KMS-11 (cell line): ENCODE measurements at regions not wholly inside any gene's neighbourhood (a gene's known extent, or its start where the extent isn't known, plus 50 kb on each side); places are given as distances from the start of the nearest gene placed in this dataset.
"Not testable (repeated sequence)": the region's sequence is repeated elsewhere in the genome, so short reads cannot be mapped to it uniquely, and the experiment has no call there.

Source experiments
- H2AFZ ChIP-seq: fragments of 200-600 bp; sonication (generic); 2 replicates; pipeline ENCODE4 v1.6.1; 2016; ENCODE audit warnings: antibody characterized with exemption, mixed run types, low read depth
- H3K27ac ChIP-seq: fragments of 200-600 bp; sonication (generic); 2 replicates; pipeline ENCODE4 v1.6.1; 2016; ENCODE audit warnings: mild to moderate bottlenecking, mixed run types
- H3K27me3 ChIP-seq: fragments of 200-600 bp; sonication (generic); 2 replicates; pipeline ENCODE4 v1.6.1; 2017; ENCODE audit warnings: mild to moderate bottlenecking, low read depth, mixed run types, moderate library complexity; ENCODE audit not compliant: insufficient read depth
- H3K36me3 ChIP-seq: fragments of 200-600 bp; sonication (generic); 2 replicates; pipeline ENCODE4 v1.6.1; 2017; ENCODE audit warnings: mild to moderate bottlenecking, mixed run types; ENCODE audit not compliant: insufficient read depth
- H3K4me1 ChIP-seq: fragments of 200-600 bp; sonication (generic); 2 replicates; pipeline ENCODE4 v1.6.1; 2016; ENCODE audit warnings: mild to moderate bottlenecking, low read depth, mixed run types; ENCODE audit not compliant: poor library complexity, severe bottlenecking
- H3K4me2 ChIP-seq: fragments of 200-600 bp; sonication (generic); 2 replicates; pipeline ENCODE4 v1.7.0; 2016; ENCODE audit warnings: mild to moderate bottlenecking, mixed run types
- H3K4me3 ChIP-seq: fragments of 200-600 bp; sonication (generic); IDR thresholded peaks from 2 replicates; pipeline ENCODE4 v1.6.1; 2017; ENCODE audit warnings: low read depth, low read length, mixed read lengths; ENCODE audit not compliant: insufficient read depth
- H3K79me2 ChIP-seq: fragments of 200-600 bp; sonication (generic); 2 replicates; pipeline ENCODE4 v1.6.1; 2016; ENCODE audit warnings: low read depth, mixed run types; ENCODE audit not compliant: insufficient read depth
- H3K9ac ChIP-seq: fragments of 200-600 bp; sonication (generic); 2 replicates; pipeline ENCODE4 v1.6.1; 2016; ENCODE audit warnings: mild to moderate bottlenecking, mixed run types
- H4K20me1 ChIP-seq: fragments of 200-600 bp; sonication (generic); 2 replicates; pipeline ENCODE4 v1.6.1; 2016; ENCODE audit warnings: mild to moderate bottlenecking, mixed run types; ENCODE audit not compliant: insufficient read depth
- CTCF ChIP-seq: fragments of 200-600 bp; sonication (generic); conservative IDR thresholded peaks from 2 replicates; pipeline ENCODE4 v1.6.1; 2017; ENCODE audit warnings: low read depth, mild to moderate bottlenecking, antibody characterized with exemption, low read length, moderate library complexity, mixed read lengths

- no peak for TF ChIP-seq CTCF
These were observed 145.5 kb upstream of the SYNPR start for GRCh38 chr3:63132461-63133250.

GRCh38 chr3:63135367-63135766 lies 142.7 kb upstream of the SYNPR start:
- no peak overlapping the region for H3K27ac ChIP-seq
- H3K4me1 ChIP-seq = no peaks in the 10 kb centered on the region
- H3K9ac ChIP-seq = no peak overlapping the region
- no peaks in the 10 kb centered on the region for H4K20me1 ChIP-seq
- H3K79me2 ChIP-seq = no peaks in the 10 kb centered on the region
- H3K4me2 ChIP-seq = no peak overlapping the region
- no peak overlapping the region for H2AFZ ChIP-seq
- H3K27me3 ChIP-seq = no peaks in the 10 kb centered on the region
- no peak overlapping the region for H3K4me3 ChIP-seq
- no peak for TF ChIP-seq CTCF
- H3K36me3 ChIP-seq = no peaks in the 10 kb centered on the region

More at GRCh38 chr3:63132461-63133250, 145.5 kb upstream of the SYNPR start:
- H3K4me1 ChIP-seq = no peaks in the 10 kb centered on the region
- H4K20me1 ChIP-seq = no peaks in the 10 kb centered on the region
- H2AFZ ChIP-seq = no peak overlapping the region
- H3K9ac ChIP-seq = no peak overlapping the region
- H3K4me3 ChIP-seq = no peak overlapping the region
- H3K27me3 ChIP-seq = no peaks in the 10 kb centered on the region
- H3K36me3 ChIP-seq = no peaks in the 10 kb centered on the region
- no peaks in the 10 kb centered on the region for H3K79me2 ChIP-seq
- no peak overlapping the region for H3K4me2 ChIP-seq
- H3K27ac ChIP-seq = no peak overlapping the region

- not testable (repeated sequence) for H3K4me3 ChIP-seq, H2AFZ ChIP-seq, H4K20me1 ChIP-seq, H3K4me1 ChIP-seq, H3K9ac ChIP-seq, H3K27me3 ChIP-seq, H3K79me2 ChIP-seq, H3K27ac ChIP-seq, H3K4me2 ChIP-seq, H3K36me3 ChIP-seq
These were observed 141.9 kb upstream of the SYNPR start for GRCh38 chr3:63136249-63136648.

GRCh38 chr3:63142681-63143080 lies 135.4 kb upstream of the SYNPR start:
- Histone ChIP-seq H3K4me1 (no peaks in the 10 kb centered on the region), H3K27ac (no peak overlapping the region), H3K9ac (no peak overlapping the region), H3K36me3 (no peaks in the 10 kb centered on the region), H3K4me3 (no peak overlapping the region), H2AFZ (no peak overlapping the region), H3K4me2 (no peak overlapping the region), H4K20me1 (no peaks in the 10 kb centered on the region), H3K79me2 (no peaks in the 10 kb centered on the region), H3K27me3 (no peaks in the 10 kb centered on the region)
- TF ChIP-seq CTCF = no peak

- no peak for TF ChIP-seq CTCF
- Histone ChIP-seq H3K4me2 (no peak overlapping the region), H3K4me3 (no peak overlapping the region), H3K9ac (no peak overlapping the region), H2AFZ (no peak overlapping the region), H3K27ac (no peak overlapping the region), H3K4me1 (no peaks in the 10 kb centered on the region), H4K20me1 (no peaks in the 10 kb centered on the region), H3K27me3 (no peaks in the 10 kb centered on the region), H3K79me2 (no peaks in the 10 kb centered on the region), H3K36me3 (no peaks in the 10 kb centered on the region)
These were observed 132.0 kb upstream of the SYNPR start for GRCh38 chr3:63146154-63146553.
